ENCODE measurements at regions not wholly inside any gene's neighbourhood (a gene's known extent, or its start where the extent isn't known, plus 50 kb on each side); places are given as distances from the start of the nearest gene placed in this dataset.
"Not testable (repeated sequence)": the region's sequence is repeated elsewhere in the genome, so short reads cannot be mapped to it uniquely, and the experiment has no call there.

GRCh38 chrX:46151332-46151731 is 393.9 kb downstream of the ZNF674 start:
- H3K4me1 ChIP-seq (ENCODE audit: control insufficient read depth in 2 of 2, insufficient read depth in 2 of 2, low read length in 2 of 2); H3K4me3 ChIP-seq (ENCODE audit: low read length in 2 of 2); H3K36me3 ChIP-seq (ENCODE audit: control insufficient read depth in 2 of 2, insufficient read depth in 2 of 2, low read length in 1 of 2); H3K9me3 ChIP-seq (ENCODE audit: control insufficient read depth in 2 of 2, insufficient read depth in 1 of 2, low read length in 1 of 2); H3K27ac ChIP-seq (ENCODE audit: low read depth in 1 of 2, low read length in 1 of 2); DNase-seq (ENCODE audit: low read depth in 6 of 9, low spot score in 9 of 9); H3K27me3 ChIP-seq (ENCODE audit: control insufficient read depth in 2 of 2, insufficient read depth in 1 of 2, low read length in 1 of 2): not testable (repeated sequence)
- WGBS = 100% methylated on average over 5 of the region's 5 CpGs

GRCh38 chrX:46144566-46144965 is 400.7 kb downstream of the ZNF674 start:
- WGBS = 100% methylated on average over 1 of the region's 1 CpG
- H3K36me3 ChIP-seq (ENCODE audit: control insufficient read depth in 2 of 2, insufficient read depth in 2 of 2, low read length in 1 of 2) = no peaks in the 10 kb centered on the region
- H3K4me1 ChIP-seq (ENCODE audit: control insufficient read depth in 2 of 2, insufficient read depth in 2 of 2, low read length in 2 of 2) = no peaks in the 10 kb centered on the region
- no peak overlapping the region for H3K4me3 ChIP-seq (ENCODE audit: low read length in 2 of 2)
- H3K27me3 ChIP-seq (ENCODE audit: control insufficient read depth in 2 of 2, insufficient read depth in 1 of 2, low read length in 1 of 2) = no peaks in the 10 kb centered on the region
- H3K9me3 ChIP-seq (ENCODE audit: control insufficient read depth in 2 of 2, insufficient read depth in 1 of 2, low read length in 1 of 2) = no peaks in the 10 kb centered on the region
- no peak for DNase-seq (ENCODE audit: low read depth in 6 of 9, low spot score in 9 of 9)
- H3K27ac ChIP-seq (ENCODE audit: low read depth in 1 of 2, low read length in 1 of 2) = no peak overlapping the region

GRCh38 chrX:46140272-46140671 is 404.9 kb downstream of the ZNF674 start:
- no peak overlapping the region for H3K27ac ChIP-seq (ENCODE audit: low read depth in 1 of 2, low read length in 1 of 2)
- WGBS = 87% methylated on average over 2 of the region's 2 CpGs
- H3K4me3 ChIP-seq (ENCODE audit: low read length in 2 of 2) = no peak overlapping the region
- H3K9me3 ChIP-seq (ENCODE audit: control insufficient read depth in 2 of 2, insufficient read depth in 1 of 2, low read length in 1 of 2) = no peaks in the 10 kb centered on the region
- DNase-seq (ENCODE audit: low read depth in 6 of 9, low spot score in 9 of 9) = no peak
- H3K27me3 ChIP-seq (ENCODE audit: control insufficient read depth in 2 of 2, insufficient read depth in 1 of 2, low read length in 1 of 2) = no peaks in the 10 kb centered on the region
- no peaks in the 10 kb centered on the region for H3K4me1 ChIP-seq (ENCODE audit: control insufficient read depth in 2 of 2, insufficient read depth in 2 of 2, low read length in 2 of 2)
- no peaks in the 10 kb centered on the region for H3K36me3 ChIP-seq (ENCODE audit: control insufficient read depth in 2 of 2, insufficient read depth in 2 of 2, low read length in 1 of 2)

- H3K4me1 ChIP-seq (ENCODE audit: control insufficient read depth in 2 of 2, insufficient read depth in 2 of 2, low read length in 2 of 2) = no peaks in the 10 kb centered on the region
- H3K4me3 ChIP-seq (ENCODE audit: low read length in 2 of 2) = no peak overlapping the region
- H3K27ac ChIP-seq (ENCODE audit: low read depth in 1 of 2, low read length in 1 of 2) = no peak overlapping the region
- H3K9me3 ChIP-seq (ENCODE audit: control insufficient read depth in 2 of 2, insufficient read depth in 1 of 2, low read length in 1 of 2) = no peaks in the 10 kb centered on the region
- no peak for DNase-seq (ENCODE audit: low read depth in 6 of 9, low spot score in 9 of 9)
- H3K27me3 ChIP-seq (ENCODE audit: control insufficient read depth in 2 of 2, insufficient read depth in 1 of 2, low read length in 1 of 2) = no peaks in the 10 kb centered on the region
- H3K36me3 ChIP-seq (ENCODE audit: control insufficient read depth in 2 of 2, insufficient read depth in 2 of 2, low read length in 1 of 2) = no peaks in the 10 kb centered on the region
- 96% methylated on average over 6 of the region's 6 CpGs for WGBS
Observed at GRCh38 chrX:46130247-46130646, 415.0 kb downstream of the ZNF674 start.

GRCh38 chrX:46125111-46125510 is 420.1 kb downstream of the ZNF674 start:
- no peaks in the 10 kb centered on the region for H3K27me3 ChIP-seq (ENCODE audit: control insufficient read depth in 2 of 2, insufficient read depth in 1 of 2, low read length in 1 of 2)
- H3K4me1 ChIP-seq (ENCODE audit: control insufficient read depth in 2 of 2, insufficient read depth in 2 of 2, low read length in 2 of 2) = no peaks in the 10 kb centered on the region
- 91% methylated on average over 1 of the region's 1 CpG for WGBS
- no peaks in the 10 kb centered on the region for H3K9me3 ChIP-seq (ENCODE audit: control insufficient read depth in 2 of 2, insufficient read depth in 1 of 2, low read length in 1 of 2)
- no peak overlapping the region for H3K27ac ChIP-seq (ENCODE audit: low read depth in 1 of 2, low read length in 1 of 2)
- H3K36me3 ChIP-seq (ENCODE audit: control insufficient read depth in 2 of 2, insufficient read depth in 2 of 2, low read length in 1 of 2) = no peaks in the 10 kb centered on the region
- no peak overlapping the region for H3K4me3 ChIP-seq (ENCODE audit: low read length in 2 of 2)
- peak in 1 of 9 donors; percentile 7 for DNase-seq (ENCODE audit: low read depth in 6 of 9, low spot score in 9 of 9)

GRCh38 chrX:46117234-46117633 is 428.0 kb downstream of the ZNF674 start:
- DNase-seq (ENCODE audit: low read depth in 6 of 9, low spot score in 9 of 9) = no peak
- 93% methylated on average over 2 of the region's 2 CpGs for WGBS
- Histone ChIP-seq H3K27ac (ENCODE audit: low read depth in 1 of 2, low read length in 1 of 2) (no peak overlapping the region), H3K9me3 (ENCODE audit: control insufficient read depth in 2 of 2, insufficient read depth in 1 of 2, low read length in 1 of 2) (no peaks in the 10 kb centered on the region), H3K36me3 (ENCODE audit: control insufficient read depth in 2 of 2, insufficient read depth in 2 of 2, low read length in 1 of 2) (no peaks in the 10 kb centered on the region), H3K4me1 (ENCODE audit: control insufficient read depth in 2 of 2, insufficient read depth in 2 of 2, low read length in 2 of 2) (no peaks in the 10 kb centered on the region), H3K4me3 (ENCODE audit: low read length in 2 of 2) (no peak overlapping the region), H3K27me3 (ENCODE audit: control insufficient read depth in 2 of 2, insufficient read depth in 1 of 2, low read length in 1 of 2) (no peaks in the 10 kb centered on the region)

- H3K9me3 ChIP-seq (ENCODE audit: control insufficient read depth in 2 of 2, insufficient read depth in 1 of 2, low read length in 1 of 2); H3K4me1 ChIP-seq (ENCODE audit: control insufficient read depth in 2 of 2, insufficient read depth in 2 of 2, low read length in 2 of 2); H3K4me3 ChIP-seq (ENCODE audit: low read length in 2 of 2); H3K27ac ChIP-seq (ENCODE audit: low read depth in 1 of 2, low read length in 1 of 2); DNase-seq (ENCODE audit: low read depth in 6 of 9, low spot score in 9 of 9); H3K27me3 ChIP-seq (ENCODE audit: control insufficient read depth in 2 of 2, insufficient read depth in 1 of 2, low read length in 1 of 2); H3K36me3 ChIP-seq (ENCODE audit: control insufficient read depth in 2 of 2, insufficient read depth in 2 of 2, low read length in 1 of 2): not testable (repeated sequence)
- WGBS = 63% methylated on average over 6 of the region's 6 CpGs
Observed at GRCh38 chrX:46087310-46087709, 457.9 kb downstream of the ZNF674 start.

- not testable (repeated sequence) for H3K4me1 ChIP-seq (ENCODE audit: control insufficient read depth in 2 of 2, insufficient read depth in 2 of 2, low read length in 2 of 2); DNase-seq (ENCODE audit: low read depth in 6 of 9, low spot score in 9 of 9); H3K9me3 ChIP-seq (ENCODE audit: control insufficient read depth in 2 of 2, insufficient read depth in 1 of 2, low read length in 1 of 2); H3K36me3 ChIP-seq (ENCODE audit: control insufficient read depth in 2 of 2, insufficient read depth in 2 of 2, low read length in 1 of 2); H3K27me3 ChIP-seq (ENCODE audit: control insufficient read depth in 2 of 2, insufficient read depth in 1 of 2, low read length in 1 of 2); H3K4me3 ChIP-seq (ENCODE audit: low read length in 2 of 2); H3K27ac ChIP-seq (ENCODE audit: low read depth in 1 of 2, low read length in 1 of 2)
- WGBS = 96% methylated on average over 5 of the region's 5 CpGs
Observed at GRCh38 chrX:46080121-46080520, 465.1 kb downstream of the ZNF674 start.

- Histone ChIP-seq H3K27me3 (ENCODE audit: control insufficient read depth in 2 of 2, insufficient read depth in 1 of 2, low read length in 1 of 2) (no peaks in the 10 kb centered on the region), H3K27ac (ENCODE audit: low read depth in 1 of 2, low read length in 1 of 2) (no peak overlapping the region), H3K9me3 (ENCODE audit: control insufficient read depth in 2 of 2, insufficient read depth in 1 of 2, low read length in 1 of 2) (no peaks in the 10 kb centered on the region), H3K4me1 (ENCODE audit: control insufficient read depth in 2 of 2, insufficient read depth in 2 of 2, low read length in 2 of 2) (no peaks in the 10 kb centered on the region), H3K36me3 (ENCODE audit: control insufficient read depth in 2 of 2, insufficient read depth in 2 of 2, low read length in 1 of 2) (no peaks in the 10 kb centered on the region), H3K4me3 (ENCODE audit: low read length in 2 of 2) (no peak overlapping the region)
- no peak for DNase-seq (ENCODE audit: low read depth in 6 of 9, low spot score in 9 of 9)
- WGBS = 68% methylated on average over 3 of the region's 3 CpGs
Observed at GRCh38 chrX:46072791-46073190, 472.4 kb downstream of the ZNF674 start.

- Histone ChIP-seq H3K36me3 (ENCODE audit: control insufficient read depth in 2 of 2, insufficient read depth in 2 of 2, low read length in 1 of 2) (no peaks in the 10 kb centered on the region), H3K4me1 (ENCODE audit: control insufficient read depth in 2 of 2, insufficient read depth in 2 of 2, low read length in 2 of 2) (no peaks in the 10 kb centered on the region), H3K9me3 (ENCODE audit: control insufficient read depth in 2 of 2, insufficient read depth in 1 of 2, low read length in 1 of 2) (no peaks in the 10 kb centered on the region), H3K27me3 (ENCODE audit: control insufficient read depth in 2 of 2, insufficient read depth in 1 of 2, low read length in 1 of 2) (no peaks in the 10 kb centered on the region), H3K4me3 (ENCODE audit: low read length in 2 of 2) (no peak overlapping the region), H3K27ac (ENCODE audit: low read depth in 1 of 2, low read length in 1 of 2) (no peak overlapping the region)
- no peak for DNase-seq (ENCODE audit: low read depth in 6 of 9, low spot score in 9 of 9)
- 93% methylated on average over 2 of the region's 2 CpGs for WGBS
Observed at GRCh38 chrX:46072372-46072771, 472.8 kb downstream of the ZNF674 start.

Data from thymus (tissue), 11 donors.